ENCODE measurements at regions not wholly inside any gene's neighbourhood (a gene's known extent, or its start where the extent isn't known, plus 50 kb on each side); places are given as distances from the start of the nearest gene placed in this dataset.

GRCh38 chr22:27250418-27250817, 551.1 kb downstream of the MN1 start (continued):
- TF ChIP-seq, protein P1, sequence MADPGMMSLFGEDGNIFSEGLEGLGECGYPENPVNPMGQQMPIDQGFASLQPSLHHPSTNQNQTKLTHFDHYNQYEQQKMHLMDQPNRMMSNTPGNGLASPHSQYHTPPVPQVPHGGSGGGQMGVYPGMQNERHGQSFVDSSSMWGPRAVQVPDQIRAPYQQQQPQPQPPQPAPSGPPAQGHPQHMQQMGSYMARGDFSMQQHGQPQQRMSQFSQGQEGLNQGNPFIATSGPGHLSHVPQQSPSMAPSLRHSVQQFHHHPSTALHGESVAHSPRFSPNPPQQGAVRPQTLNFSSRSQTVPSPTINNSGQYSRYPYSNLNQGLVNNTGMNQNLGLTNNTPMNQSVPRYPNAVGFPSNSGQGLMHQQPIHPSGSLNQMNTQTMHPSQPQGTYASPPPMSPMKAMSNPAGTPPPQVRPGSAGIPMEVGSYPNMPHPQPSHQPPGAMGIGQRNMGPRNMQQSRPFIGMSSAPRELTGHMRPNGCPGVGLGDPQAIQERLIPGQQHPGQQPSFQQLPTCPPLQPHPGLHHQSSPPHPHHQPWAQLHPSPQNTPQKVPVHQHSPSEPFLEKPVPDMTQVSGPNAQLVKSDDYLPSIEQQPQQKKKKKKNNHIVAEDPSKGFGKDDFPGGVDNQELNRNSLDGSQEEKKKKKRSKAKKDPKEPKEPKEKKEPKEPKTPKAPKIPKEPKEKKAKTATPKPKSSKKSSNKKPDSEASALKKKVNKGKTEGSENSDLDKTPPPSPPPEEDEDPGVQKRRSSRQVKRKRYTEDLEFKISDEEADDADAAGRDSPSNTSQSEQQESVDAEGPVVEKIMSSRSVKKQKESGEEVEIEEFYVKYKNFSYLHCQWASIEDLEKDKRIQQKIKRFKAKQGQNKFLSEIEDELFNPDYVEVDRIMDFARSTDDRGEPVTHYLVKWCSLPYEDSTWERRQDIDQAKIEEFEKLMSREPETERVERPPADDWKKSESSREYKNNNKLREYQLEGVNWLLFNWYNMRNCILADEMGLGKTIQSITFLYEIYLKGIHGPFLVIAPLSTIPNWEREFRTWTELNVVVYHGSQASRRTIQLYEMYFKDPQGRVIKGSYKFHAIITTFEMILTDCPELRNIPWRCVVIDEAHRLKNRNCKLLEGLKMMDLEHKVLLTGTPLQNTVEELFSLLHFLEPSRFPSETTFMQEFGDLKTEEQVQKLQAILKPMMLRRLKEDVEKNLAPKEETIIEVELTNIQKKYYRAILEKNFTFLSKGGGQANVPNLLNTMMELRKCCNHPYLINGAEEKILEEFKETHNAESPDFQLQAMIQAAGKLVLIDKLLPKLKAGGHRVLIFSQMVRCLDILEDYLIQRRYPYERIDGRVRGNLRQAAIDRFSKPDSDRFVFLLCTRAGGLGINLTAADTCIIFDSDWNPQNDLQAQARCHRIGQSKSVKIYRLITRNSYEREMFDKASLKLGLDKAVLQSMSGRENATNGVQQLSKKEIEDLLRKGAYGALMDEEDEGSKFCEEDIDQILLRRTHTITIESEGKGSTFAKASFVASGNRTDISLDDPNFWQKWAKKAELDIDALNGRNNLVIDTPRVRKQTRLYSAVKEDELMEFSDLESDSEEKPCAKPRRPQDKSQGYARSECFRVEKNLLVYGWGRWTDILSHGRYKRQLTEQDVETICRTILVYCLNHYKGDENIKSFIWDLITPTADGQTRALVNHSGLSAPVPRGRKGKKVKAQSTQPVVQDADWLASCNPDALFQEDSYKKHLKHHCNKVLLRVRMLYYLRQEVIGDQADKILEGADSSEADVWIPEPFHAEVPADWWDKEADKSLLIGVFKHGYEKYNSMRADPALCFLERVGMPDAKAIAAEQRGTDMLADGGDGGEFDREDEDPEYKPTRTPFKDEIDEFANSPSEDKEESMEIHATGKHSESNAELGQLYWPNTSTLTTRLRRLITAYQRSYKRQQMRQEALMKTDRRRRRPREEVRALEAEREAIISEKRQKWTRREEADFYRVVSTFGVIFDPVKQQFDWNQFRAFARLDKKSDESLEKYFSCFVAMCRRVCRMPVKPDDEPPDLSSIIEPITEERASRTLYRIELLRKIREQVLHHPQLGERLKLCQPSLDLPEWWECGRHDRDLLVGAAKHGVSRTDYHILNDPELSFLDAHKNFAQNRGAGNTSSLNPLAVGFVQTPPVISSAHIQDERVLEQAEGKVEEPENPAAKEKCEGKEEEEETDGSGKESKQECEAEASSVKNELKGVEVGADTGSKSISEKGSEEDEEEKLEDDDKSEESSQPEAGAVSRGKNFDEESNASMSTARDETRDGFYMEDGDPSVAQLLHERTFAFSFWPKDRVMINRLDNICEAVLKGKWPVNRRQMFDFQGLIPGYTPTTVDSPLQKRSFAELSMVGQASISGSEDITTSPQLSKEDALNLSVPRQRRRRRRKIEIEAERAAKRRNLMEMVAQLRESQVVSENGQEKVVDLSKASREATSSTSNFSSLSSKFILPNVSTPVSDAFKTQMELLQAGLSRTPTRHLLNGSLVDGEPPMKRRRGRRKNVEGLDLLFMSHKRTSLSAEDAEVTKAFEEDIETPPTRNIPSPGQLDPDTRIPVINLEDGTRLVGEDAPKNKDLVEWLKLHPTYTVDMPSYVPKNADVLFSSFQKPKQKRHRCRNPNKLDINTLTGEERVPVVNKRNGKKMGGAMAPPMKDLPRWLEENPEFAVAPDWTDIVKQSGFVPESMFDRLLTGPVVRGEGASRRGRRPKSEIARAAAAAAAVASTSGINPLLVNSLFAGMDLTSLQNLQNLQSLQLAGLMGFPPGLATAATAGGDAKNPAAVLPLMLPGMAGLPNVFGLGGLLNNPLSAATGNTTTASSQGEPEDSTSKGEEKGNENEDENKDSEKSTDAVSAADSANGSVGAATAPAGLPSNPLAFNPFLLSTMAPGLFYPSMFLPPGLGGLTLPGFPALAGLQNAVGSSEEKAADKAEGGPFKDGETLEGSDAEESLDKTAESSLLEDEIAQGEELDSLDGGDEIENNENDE (IDR thresholded peaks at IDR 0.05; ENCODE audit: insufficient replicate concordance, low read length), result no peak
- TF ChIP-seq SIN3A (conservative IDR thresholded peaks at IDR 0.05 in 1 of 2, IDR thresholded peaks at IDR 0.05 in 1 of 2; ENCODE audit: low read depth in 1 of 2, low read length in 2 of 2) (no peak), RNF2 (IDR thresholded peaks at IDR 0.05; ENCODE audit: borderline replicate concordance, low read depth, low read length, missing control alignments, poor library complexity, severe bottlenecking) (no peak), SUZ12 (IDR thresholded peaks at IDR 0.05; ENCODE audit: low read length) (no peak), TAF1 (IDR thresholded peaks at IDR 0.05; ENCODE audit: low read depth, low read length) (no peak)

Data from H1 (cell line).